GM12892 (cell line): ENCODE measurements at regions not wholly inside any gene's neighbourhood (a gene's known extent, or its start where the extent isn't known, plus 50 kb on each side); places are given as distances from the start of the nearest gene placed in this dataset.

Experiments
- POLR2A ChIP-seq: IDR thresholded peaks from 2 replicates; pipeline ENCODE4 v1.6.1; 2011; ENCODE audit warnings: low read depth, low read length, control low read depth
- POLR2AphosphoS5 ChIP-seq: IDR thresholded peaks from 2 replicates; pipeline ENCODE4 v1.6.1; 2011; ENCODE audit warnings: low read depth, low read length, control low read depth
- TAF1 ChIP-seq: IDR thresholded peaks from 2 replicates; pipeline ENCODE4 v1.6.1; 2011; ENCODE audit warnings: low read depth, mild to moderate bottlenecking, control low read depth, low read length, borderline replicate concordance

DNA sequence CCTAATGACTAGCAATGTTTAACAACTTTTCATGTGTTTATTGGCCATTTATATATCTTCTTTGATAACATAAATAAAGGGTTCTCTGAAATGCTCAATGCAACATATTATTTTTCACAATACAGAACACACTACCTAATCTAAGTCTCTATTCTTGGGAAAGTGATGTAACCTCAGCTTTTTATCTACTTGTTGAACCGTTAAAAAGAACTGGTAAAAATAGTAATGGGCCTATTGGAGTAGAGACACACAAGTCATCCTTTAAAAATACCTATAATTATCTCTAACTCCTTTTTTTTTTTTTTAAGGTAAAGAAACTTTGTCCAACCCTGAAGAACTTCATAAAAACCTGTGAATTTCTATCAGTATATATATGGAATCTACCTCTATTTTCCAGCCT is 1067.7 kb upstream of the CELF4 start:
- TF ChIP-seq POLR2A, result no peak
- no peak for TF ChIP-seq POLR2AphosphoS5
- TF ChIP-seq TAF1, result no peak
